GM19452 (cell line): ENCODE measurements at regions not wholly inside any gene's neighbourhood (a gene's known extent, or its start where the extent isn't known, plus 50 kb on each side); places are given as distances from the start of the nearest gene placed in this dataset.
"Not testable (repeated sequence)": the region's sequence is repeated elsewhere in the genome, so short reads cannot be mapped to it uniquely, and the experiment has no call there.

Experiments
- ATAC-seq: cut with Tn5 transposase; IDR thresholded peaks from one replicate; pipeline ENCODE4 v1.9.1; 2021; ENCODE audit not compliant: unreplicated experiment

DNA sequence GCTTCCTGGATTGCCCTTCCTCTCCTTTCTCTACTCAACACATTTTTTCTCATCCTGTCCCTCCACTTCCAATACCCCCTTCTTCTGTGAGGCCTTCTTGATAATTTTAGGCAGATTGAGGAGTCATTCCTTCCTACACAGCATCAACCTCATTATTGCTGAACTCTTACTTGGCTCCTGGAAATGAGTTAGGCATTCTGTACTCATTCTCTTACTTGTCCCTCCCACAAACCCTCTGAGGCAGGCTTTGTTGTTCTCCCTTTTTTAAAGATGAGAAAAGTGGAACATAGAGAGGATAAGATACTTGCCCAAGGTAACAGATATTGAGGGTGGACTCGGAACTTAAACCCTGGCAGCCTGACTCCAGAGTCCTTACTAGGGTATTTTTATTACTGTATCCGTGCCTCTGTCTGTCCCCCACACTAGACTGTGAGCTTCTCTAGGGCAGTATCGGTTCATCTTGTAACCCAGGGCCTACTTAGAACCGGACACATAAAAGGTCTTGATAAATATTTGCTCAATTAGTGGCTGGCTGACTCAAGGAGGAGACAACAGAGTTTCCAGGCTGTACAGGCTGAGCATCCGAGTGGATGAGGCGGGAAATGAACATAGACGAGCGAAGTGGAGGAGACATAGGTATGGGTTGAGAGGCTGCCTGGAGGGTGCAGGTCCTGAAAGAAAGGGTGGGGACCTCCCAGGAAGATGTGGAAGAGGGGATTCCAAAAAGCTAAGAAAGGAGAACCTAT, 148.7 kb upstream of the ATP2B2 start:
- no peak for ATAC-seq

DNA sequence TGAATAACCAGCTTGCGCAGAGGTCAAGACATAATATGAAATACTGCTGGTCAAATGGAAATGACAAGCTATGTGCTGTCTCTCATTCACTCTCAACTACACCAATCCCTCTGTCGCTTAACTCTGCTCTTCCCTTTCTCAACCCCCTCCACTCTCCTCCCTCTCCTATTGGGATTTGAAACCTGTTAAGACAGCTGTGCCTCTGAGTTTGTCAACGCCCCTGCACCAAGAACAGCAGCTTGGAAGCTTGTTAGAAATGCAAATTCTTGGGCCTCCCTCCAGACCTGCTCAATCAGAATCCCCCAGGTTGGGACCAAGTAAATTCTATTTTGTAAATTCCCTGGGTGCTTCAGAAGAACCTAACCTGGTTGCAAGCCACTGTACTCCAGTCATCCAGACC, 149.7 kb upstream of the ATP2B2 start:
- no peak for ATAC-seq

DNA sequence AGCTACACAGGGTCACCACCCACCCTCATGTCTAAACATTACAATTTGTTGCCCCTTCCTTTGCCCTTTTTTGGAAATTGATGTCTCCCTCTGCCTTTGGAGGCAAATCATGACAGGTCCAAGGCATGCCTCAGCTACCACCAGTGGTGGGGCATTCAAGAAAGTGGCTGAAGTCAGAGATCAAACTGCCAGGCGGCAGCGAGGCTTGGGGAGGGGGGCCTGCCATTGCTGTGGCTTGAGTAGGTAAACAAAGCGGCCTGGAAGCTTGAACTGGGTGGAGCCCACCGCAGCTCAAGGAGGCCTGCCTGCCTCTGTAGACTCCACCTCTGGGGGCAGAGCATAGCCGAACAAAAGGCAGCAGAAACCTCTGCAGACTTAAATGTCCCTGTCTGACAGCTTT, 152.0 kb upstream of the ATP2B2 start:
- ATAC-seq, result not testable (repeated sequence)

DNA sequence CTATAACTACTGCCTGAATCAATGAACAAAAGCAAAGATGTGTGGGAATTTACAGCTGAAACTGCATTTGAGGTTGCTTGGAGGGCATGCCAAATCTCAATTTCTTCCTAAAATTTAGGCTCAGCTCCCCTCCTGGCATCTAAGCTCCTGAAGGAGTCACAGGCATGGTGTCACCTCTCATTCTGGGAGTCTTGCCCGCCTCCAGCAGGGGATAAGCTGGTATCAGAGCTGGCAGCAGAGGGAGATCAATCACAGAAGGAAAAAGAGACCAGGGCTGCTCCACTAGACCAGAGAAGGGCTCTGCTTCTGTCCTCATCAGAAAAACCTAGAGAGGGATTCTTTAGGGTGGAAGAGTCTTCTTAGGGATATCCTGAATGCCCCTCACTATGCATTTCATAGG, 150.4 kb upstream of the SLC6A11 start:
- no peak for ATAC-seq

DNA sequence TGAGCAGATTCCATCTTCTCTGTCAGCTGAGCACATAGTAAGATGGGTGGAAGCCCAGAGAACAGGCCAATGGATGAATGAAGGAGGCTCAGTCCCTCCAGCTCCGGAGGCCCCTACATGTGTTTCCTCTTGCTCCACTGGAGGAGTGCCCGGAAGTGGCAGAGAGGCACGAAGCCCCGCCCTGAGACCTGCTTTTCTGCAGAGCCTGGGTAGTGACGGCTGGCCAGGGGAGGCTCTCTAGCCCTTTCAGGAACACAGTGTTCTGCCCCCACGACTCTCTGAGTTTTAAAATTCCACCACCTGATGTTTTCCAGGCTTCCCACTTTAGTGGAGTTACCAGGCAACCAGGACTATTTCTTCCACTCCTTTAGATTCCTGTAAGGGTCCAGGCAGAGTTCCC, 149.4 kb upstream of the SLC6A11 start:
- ATAC-seq, result no peak

DNA sequence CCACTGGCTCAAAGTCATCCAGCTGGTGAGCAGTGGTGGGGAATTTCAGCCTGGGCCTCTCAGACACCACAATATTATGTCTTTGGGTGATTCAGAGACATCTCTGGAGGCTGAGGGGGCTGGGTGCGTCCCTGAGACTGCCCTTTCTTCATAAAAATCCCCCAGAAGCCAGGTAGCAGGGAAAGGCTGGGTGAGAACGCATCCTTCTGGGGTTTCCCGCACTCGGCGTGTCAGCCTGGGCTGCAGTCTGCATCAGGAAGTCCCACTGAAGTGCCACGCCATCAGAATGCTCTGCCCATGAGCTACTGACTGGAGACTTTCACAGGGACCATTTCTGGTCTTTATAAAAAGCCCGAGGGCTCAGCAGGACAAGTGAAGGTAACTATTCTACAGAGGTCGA, 148.8 kb upstream of the SLC6A11 start:
- ATAC-seq, result no peak

DNA sequence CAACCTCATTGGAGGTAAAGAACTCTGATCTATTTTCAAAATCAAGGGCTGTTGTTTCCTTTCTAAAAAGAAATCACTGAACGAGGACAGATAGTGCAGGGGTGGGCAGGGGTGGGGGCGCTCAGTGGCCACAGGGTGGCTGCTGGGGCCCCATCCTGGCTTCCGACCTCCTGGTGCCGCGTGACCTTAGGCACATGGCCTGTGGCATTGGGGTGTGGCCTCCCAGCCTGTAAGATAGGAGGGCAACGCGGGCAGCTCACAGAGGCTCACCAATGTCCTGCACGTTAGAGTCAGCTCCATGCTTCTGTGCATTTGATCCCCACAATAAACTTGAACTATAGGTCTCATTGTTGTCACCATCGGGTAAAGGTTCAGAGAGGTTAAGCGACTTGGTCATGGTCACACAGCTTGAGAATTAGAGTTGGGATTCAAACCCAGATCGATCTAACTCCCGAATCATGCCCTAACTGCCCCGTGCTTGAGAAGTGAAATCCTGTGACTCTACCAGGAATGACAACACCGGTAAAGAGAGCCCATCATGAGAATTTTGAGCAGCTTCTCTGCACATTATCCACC, 148.0 kb upstream of the SLC6A11 start:
- ATAC-seq, result no peak

DNA sequence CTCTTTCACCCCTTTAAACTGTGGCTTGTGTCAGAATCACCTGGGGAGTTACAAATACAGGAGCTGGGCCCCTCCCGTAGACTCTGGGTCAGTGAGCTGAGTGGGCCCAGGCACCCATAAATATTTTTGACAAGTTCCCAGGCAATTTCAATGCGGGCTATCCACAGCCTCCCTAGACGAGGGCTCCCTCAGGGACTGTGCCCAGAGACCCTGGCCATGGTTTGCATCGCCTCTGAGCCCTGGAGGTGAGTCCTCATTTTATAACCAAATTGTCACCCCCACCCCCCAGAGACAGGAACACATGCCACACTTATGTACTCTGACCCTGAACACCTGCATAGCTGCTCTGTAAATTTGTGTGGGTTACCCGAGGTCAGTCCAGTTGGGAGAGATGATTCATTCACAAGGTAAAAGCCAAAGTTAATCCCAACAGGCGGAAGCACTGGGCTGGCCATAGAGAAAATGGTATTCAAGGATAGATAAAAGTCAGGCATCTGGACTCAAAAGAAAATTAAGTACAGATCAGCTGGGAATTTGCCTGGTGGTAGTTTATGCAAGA, 146.5 kb upstream of the SLC6A11 start:
- ATAC-seq, result no peak

DNA sequence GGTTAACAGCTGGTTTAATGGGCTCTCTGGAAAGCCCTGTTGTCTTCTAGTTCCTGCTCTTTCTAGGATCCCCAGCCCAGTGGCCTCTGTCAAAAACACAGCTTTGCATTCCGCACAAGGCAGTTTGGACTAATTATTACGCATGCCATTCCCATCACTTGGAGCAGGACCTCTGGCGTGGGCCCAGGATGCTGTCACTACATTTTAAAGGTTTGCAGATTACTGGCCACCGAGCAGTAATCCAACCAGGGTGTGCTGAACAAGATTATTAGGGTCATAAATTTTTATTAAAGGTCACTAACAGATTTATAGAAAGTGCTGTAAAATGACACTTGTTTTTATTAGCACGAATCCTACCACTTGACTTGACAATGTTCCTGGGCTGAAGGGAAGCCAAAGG, 143.6 kb upstream of the SLC6A11 start:
- no peak for ATAC-seq

DNA sequence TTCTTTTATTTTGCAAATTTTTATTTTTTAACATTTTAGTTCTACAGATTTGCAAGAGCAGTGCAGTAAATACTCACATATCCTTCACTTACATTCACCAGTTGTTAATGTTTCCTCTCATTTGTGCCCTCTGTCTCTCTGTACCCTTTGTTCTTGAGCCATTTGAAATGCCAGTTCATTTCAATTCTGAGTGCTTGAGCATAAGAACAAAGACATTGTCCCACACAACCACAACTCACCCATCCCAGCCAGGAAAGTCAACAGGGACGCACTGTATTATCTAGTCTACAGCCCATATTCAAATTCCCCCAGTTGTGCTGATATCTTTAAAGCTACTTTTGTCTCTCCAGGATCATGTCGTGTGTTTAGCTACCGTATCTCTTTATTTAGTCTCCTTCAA, 141.4 kb upstream of the SLC6A11 start:
- ATAC-seq, result no peak

DNA sequence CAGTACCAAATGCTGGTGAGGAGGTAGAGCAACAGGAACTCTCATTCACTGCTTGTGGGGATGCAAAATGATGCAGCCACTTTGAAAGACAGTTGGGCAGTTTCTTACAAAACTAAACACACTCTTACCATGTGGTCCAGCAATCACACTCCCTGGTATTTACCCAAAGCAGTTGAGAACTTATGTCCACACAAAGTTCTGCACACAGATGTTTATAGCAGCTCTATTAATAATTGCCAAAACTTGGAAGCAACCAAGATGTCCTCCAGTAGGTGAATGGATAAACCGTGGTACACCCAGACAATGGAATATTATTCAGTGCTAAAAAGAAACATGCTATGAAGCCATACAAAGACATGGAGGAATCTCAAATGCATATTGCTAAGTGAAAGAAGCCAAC, 139.1 kb upstream of the SLC6A11 start:
- no peak for ATAC-seq

DNA sequence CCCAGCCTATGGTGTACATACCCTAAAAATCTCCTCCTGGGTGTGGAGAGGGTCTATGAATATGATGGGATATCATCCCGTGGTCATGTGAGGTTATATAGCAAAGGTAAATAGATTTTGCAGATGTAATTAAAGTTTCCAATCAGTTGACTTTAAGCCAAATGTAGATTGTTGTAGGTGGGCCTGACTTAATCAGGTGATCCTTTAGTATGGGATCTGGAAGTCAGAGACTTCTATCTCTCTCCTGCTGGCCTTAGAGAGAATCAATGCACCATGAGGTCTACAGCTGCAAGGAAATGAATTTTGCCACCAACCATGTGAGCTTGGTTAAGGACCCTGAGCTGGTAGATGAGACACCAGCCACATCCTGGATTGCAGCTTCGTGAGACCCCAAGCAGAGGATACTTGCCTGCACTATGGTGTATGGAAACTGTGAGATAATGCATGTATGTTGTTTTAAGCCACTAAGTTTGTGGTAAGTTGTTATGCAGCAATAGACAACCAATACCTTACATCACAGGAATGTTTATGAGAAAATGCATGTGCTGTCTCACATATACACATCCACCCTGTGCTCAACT, 137.1 kb upstream of the SLC6A11 start:
- ATAC-seq, result no peak

DNA sequence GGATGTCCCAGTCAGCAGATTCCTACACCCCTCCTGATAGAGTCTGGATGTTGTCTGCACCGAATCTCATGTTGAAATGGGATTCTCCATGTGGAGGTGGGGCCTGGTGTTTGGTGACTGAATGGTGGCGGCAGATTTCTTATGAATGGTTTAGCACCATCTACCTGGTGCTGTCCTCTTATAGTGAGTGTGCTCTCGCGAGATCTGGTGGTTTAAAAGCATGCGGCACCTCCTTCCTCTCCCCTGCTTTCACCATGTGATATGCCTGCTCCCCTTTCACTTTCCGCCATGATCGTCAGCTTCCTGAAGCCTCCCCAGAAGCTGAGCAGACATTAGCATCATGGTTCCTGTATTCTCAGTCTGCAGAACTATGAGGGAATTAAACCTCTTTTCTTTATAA, 135.2 kb upstream of the SLC6A11 start:
- ATAC-seq, result no peak

DNA sequence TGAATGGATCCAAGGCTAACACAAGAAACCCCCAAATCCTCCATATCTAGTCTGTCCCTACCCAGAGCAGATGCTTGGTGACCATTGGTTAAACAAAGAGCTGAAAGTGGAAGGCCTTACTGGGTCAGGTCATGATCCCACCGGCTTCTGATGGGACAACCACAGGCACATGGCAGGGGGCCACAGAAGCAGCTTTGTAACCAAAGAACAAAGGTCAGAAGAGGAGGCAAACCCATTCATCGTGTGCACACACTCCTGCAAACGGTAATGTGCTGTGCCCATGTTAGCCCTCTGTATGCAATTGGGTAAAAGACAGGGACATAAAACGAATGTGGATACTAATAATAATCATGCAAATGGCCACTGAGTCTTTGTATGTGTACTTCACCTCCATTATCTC, 133.3 kb upstream of the SLC6A11 start:
- ATAC-seq, result no peak

DNA sequence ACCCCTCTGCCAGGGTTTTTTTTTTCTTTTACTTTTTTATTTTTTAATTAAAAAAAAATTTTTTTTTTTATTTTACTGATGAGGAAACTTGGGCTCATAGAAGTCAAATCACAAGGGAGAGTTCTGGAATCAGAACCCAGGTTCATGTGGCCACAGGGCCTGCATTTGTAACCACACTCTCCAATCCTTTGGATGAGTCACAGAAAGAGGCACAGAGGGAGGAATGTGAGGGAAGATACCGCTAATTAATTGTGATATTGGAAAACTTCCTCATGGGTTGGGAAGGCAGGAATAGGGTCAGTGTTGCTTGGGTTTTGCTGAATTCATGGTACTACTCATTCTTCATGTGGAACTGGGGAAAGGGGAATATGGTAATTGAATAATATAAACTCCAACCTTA, 132.9 kb upstream of the SLC6A11 start:
- ATAC-seq, result no peak

DNA sequence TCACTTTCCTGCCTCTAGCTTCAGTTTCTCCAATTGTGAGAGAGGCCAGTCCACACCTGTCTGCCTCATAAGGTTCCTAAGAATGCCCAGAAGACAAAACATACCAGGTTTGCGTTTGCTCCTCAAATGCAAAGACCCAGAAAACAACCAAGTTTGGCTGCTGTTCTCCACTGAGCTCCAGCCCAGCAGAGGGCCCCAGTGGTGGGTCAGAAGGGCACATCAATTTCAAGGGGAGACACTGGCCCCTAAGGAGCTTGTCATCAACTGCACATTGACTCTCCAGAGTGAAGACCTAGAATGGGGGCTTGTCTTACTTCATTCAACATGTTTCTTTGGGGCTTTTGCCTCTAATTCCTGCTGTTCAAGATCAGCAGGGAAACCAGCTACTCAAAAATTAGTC, 127.9 kb upstream of the SLC6A11 start:
- no peak for ATAC-seq

DNA sequence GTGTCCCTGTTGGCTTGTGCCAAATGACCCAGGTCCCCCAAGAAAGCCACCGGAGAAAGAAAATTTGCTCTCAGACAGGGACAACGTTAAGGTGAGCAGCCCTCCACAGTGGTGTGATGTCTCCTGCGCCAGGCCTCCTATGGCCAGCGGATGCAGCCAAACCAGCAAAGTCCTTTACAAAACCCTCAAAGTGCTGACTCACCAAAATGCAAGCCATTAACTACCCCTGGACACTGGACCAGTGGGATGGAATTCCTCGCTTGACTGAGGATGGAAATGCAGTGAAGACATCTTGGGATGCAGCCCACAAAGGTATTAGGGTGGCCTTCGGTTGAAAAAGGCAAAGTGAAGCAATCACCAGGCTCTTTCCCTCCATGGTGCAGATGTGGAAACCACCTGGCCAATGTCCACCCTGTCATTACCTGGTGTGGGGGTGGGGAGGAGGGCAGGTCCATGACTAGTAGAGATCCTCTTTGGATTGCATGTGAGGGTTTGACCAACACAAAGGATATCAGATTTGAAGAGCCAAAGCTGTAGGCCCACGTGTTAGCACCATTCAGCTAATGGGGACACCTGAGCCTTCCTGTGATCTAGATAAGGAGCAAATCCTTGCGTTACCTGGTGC, 127.4 kb upstream of the SLC6A11 start:
- ATAC-seq, result no peak

DNA sequence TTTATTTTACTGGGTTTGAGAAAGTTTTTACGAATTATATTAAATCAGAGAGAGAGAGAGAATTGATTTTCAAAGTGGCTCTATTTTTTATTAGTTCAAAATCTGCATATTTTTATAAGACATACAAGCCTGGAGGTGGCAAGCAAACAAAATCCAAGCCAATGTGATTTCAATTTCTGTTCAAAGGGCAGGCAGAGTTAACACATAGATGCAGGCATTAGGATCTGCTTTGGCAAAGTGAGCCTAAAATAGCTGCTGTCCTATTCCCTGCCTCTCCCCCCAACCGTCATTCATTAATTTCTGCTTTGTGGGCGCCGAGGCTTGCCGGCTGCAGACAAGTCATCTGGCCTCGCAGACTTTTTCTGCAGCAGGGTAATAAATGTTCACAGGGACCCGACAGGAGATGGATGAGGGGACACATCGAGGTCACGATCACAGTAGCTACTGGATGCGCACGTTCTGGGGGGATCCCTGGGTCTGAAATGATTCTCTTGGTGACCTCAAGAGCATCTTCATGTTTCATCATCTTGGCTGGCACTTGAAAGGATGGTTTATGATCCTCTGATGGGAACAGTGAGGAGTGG, 123.9 kb upstream of the SLC6A11 start:
- no peak for ATAC-seq

DNA sequence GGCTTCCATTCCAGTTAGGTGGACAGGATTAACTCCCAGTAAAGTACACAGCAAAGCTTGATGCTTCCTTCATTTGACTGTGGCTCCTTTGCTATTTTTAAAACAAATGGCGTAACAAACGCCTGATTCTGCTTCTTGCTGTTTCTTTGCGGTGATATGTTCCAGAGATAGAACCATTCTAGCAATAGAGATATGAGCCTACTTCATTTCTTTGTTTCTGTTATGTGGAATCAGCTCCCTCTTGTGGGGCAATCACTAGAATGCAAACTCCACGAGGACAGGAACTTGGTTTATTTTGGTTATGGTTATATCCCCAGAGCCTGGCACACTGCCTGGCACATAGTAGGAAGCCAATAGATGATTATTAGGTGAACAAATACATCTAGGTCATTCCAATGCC, 122.6 kb upstream of the SLC6A11 start:
- no peak for ATAC-seq

DNA sequence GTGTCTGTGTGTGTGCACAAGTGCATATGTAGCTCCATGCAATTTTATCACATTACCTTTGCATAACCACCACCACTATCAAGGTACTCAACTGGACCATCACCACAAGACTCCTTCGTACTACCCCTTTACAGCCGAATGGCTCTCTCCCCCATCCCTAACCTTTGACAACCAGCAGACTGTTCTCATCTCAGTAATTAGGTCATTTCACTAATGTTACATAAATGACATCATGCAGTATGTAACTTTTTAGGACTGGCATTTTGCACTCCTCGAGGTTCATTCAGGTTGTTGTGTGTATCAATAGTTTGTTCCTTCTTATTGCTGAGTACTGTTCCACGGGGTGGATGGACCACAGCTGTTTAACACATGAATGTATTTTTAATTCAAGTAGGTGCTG, 121.8 kb upstream of the SLC6A11 start:
- no peak for ATAC-seq

DNA sequence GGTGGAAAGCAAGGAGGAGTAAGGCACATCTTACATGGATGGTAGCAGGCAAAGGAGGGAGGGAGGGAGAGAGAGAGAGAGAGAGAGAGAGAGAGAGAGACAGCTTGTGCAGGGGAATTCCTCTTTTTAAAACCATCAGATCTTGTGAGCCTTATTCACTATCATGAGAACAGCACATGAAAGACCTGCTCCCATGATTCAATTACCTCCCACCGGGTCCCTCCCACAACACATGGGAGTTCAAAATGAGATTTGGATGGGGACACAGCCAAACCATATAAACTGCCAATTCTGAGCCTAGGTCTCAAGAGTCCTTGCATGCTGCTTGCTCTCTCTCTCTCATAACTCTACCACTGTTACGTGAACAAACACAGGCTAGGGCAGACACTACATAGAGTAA, 120.8 kb upstream of the SLC6A11 start:
- not testable (repeated sequence) for ATAC-seq
